ENCODE measurements at regions not wholly inside any gene's neighbourhood (a gene's known extent, or its start where the extent isn't known, plus 50 kb on each side); places are given as distances from the start of the nearest gene placed in this dataset.

DNA sequence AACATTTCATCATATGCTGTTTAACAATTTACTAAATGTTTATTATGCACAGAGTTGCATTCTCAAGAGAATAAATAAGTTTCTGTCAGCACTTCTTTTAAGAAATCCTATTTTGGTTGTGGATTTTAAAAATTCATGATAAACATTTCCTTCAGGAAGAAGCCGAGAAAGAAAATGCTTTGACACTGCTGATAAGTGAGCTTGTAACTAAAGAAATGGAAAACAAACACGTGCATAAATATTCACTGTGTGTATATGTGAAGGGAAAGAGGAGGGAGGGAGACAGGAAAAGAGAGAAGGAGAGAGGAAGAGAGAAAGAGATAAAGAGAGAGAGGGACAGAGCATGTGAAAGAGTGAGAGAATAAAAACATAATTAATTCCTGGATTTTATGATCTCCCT, 1165.0 kb downstream of the DIAPH3 start:
- TF ChIP-seq, protein P1, sequence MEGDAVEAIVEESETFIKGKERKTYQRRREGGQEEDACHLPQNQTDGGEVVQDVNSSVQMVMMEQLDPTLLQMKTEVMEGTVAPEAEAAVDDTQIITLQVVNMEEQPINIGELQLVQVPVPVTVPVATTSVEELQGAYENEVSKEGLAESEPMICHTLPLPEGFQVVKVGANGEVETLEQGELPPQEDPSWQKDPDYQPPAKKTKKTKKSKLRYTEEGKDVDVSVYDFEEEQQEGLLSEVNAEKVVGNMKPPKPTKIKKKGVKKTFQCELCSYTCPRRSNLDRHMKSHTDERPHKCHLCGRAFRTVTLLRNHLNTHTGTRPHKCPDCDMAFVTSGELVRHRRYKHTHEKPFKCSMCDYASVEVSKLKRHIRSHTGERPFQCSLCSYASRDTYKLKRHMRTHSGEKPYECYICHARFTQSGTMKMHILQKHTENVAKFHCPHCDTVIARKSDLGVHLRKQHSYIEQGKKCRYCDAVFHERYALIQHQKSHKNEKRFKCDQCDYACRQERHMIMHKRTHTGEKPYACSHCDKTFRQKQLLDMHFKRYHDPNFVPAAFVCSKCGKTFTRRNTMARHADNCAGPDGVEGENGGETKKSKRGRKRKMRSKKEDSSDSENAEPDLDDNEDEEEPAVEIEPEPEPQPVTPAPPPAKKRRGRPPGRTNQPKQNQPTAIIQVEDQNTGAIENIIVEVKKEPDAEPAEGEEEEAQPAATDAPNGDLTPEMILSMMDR (IDR thresholded peaks at IDR 0.05): no peak
- no peak for TF ChIP-seq POLR2A (IDR thresholded peaks at IDR 0.05)
